Choroid plexus epithelial cell (primary cell): ENCODE measurements at regions not wholly inside any gene's neighbourhood (a gene's known extent, or its start where the extent isn't known, plus 50 kb on each side); places are given as distances from the start of the nearest gene placed in this dataset.

Experiments
- DNase-seq: peaks from one replicate; pipeline ENCODE4 v3.0.0-alpha.2; 2010; ENCODE audit warnings: low read depth
- H3K4me3 ChIP-seq: 2 replicates; pipeline ENCODE4 v1.5.1; 2011; ENCODE audit warnings: low read depth, mild to moderate bottlenecking, control low read depth, low read length, moderate library complexity
- TF ChIP-seq, protein P1 (sequence below): conservative IDR thresholded peaks from 2 replicates; pipeline ENCODE4 v1.5.1; 2011; ENCODE audit warnings: low read depth, mild to moderate bottlenecking, control low read depth, inconsistent platforms, low read length, moderate library complexity

DNA sequence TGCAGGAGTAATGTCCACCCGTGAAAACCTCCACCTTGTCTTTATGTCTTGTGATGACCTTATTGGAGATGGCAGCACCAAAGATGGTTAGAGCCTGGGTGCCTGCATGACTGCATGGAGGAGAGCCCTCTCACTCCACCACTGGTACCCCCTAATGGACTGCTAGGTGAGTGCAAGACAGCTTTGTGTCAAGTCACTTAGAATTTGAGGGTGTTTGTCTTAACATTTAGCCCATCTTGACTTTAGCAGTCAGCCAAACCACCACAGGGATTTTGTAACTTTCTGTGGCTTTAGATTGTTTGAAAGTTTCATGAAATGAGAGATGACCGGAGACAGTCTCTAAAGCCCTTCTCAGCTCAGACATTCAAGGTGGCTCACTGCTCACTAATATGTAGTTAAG is 232.9 kb upstream of the NCAM1 start:
- TF ChIP-seq, protein P1, sequence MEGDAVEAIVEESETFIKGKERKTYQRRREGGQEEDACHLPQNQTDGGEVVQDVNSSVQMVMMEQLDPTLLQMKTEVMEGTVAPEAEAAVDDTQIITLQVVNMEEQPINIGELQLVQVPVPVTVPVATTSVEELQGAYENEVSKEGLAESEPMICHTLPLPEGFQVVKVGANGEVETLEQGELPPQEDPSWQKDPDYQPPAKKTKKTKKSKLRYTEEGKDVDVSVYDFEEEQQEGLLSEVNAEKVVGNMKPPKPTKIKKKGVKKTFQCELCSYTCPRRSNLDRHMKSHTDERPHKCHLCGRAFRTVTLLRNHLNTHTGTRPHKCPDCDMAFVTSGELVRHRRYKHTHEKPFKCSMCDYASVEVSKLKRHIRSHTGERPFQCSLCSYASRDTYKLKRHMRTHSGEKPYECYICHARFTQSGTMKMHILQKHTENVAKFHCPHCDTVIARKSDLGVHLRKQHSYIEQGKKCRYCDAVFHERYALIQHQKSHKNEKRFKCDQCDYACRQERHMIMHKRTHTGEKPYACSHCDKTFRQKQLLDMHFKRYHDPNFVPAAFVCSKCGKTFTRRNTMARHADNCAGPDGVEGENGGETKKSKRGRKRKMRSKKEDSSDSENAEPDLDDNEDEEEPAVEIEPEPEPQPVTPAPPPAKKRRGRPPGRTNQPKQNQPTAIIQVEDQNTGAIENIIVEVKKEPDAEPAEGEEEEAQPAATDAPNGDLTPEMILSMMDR, result no peak
- no peak overlapping the region for H3K4me3 ChIP-seq
- DNase-seq, result no peak

DNA sequence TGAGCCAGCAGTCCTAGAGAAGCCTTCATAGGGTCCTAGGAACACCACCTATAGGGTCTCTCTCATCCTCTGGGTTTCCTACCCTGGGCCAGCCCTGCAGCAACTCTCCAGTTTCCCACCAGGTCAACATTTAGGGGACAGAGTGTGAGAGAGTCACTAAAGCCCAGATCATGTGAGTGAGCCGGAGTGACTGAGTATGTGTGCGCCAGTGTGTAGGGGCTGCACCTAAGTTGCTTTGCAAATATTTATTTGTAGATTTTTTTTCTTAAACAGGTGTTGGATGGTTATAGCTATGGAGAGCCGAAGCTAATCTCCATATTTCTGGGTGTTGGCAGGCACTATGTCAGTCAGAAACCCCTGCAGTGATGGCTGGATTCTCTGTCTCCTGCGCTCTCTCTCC is 232.5 kb upstream of the NCAM1 start:
- DNase-seq, result no peak
- TF ChIP-seq, protein P1, result no peak
- H3K4me3 ChIP-seq, result no peak overlapping the region

DNA sequence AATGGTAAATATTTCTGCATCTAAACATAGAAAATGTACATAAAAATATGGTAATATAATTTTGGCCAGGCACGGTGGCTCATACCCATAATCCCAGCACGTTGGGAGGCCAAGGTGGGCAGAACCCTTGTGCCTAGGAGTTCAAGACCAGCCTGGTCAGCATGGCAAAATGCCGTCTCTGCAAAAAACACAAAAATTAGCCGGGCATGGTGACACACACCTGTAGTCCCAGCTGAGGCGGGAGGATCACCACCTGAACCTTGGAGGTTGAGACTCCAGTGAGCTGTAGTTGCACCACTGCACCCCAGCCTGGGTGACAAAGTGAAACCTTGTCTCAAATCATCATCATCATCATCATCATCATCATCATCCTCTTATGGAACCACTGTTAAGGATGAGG is 230.6 kb upstream of the NCAM1 start:
- TF ChIP-seq, protein P1, result no peak

DNA sequence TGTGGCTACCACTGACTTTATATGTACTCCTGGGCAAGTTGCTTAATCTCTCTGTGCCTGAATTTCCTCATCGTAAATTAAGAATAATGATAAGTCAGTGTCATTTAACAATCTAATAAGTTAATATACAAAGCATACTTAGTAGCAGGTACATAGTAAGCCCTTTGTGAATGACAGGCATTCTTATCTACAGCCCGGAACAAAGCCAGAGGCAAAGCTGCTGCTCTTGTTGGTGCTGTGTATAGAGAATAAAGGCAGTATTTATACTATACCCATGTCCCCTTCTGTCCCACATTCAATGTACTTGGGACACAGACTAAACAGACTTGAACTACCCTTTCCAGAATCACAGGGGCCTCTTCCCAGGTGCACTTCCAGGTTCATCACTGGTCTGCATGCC is 229.7 kb upstream of the NCAM1 start:
- TF ChIP-seq, protein P1, result no peak
- no peak overlapping the region for H3K4me3 ChIP-seq
- DNase-seq, result no peak

More for the DNA sequence above, 230.6 kb upstream of the NCAM1 start:
- H3K4me3 ChIP-seq, result no peak overlapping the region
- no peak for DNase-seq

DNA sequence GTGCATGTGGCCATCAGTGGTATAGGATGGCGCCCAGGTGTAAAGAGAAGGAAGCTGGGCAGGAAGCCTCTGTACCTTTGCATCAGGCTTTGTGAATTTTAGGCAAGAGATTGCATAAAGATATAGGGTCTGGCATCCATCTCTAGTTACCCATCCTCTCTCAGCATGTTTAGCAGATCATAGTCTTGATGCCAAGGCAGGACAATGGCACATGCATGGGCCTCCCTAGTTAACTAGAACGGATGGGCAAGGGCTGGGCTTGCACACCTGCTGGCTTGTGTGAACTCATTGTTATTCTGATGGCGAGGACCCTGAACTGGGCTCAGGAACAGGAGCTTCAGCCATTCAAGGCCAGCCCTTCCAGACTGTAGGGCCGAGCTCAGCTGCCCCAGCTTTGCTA is 229.2 kb upstream of the NCAM1 start:
- DNase-seq, result no peak
- no peak overlapping the region for H3K4me3 ChIP-seq
- TF ChIP-seq, protein P1, result no peak

DNA sequence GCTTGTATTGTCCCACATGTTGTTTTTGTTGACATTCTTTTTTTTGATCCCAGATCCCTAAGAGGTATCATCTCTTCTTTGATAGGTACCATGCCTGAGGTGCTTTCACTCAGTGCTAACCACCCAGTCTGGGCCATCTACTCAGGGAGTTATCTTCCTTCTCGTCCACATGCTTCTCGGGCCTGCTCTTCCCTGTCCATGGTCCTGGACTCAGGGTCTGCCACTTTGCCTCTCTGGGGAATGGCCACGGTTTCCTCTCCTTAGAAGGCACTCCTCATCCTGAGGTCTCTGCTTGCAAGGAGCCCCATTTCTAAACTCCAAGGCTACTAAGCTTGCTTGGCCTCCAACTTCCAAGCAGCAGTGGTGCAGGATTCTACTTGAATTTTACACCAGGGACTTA is 227.0 kb upstream of the NCAM1 start:
- H3K4me3 ChIP-seq, result no peak overlapping the region
- TF ChIP-seq, protein P1, result no peak
- peak; percentile 52 for DNase-seq

DNA sequence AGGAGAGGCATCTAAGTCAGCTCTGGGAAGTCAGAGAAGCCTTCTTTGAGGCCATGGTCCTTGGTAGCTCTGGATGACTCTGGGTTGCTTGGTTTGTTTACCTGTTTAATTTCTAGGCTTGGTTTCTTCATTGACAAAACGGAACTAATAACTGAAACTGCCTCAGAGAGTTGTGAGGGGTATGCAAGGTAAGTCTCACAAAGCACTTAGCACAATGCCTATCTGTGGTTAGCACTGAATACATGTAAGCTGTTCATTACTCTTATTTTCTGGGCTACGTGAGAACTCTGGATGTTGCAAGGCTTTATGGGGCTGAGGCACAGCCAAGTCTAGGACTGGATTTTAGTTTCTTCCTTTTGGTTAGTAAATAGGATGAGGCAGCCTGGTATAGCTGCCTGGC is 225.8 kb upstream of the NCAM1 start:
- no peak overlapping the region for H3K4me3 ChIP-seq
- TF ChIP-seq, protein P1, result no peak
- no peak for DNase-seq
